ENCODE measurements at regions not wholly inside any gene's neighbourhood (a gene's known extent, or its start where the extent isn't known, plus 50 kb on each side); places are given as distances from the start of the nearest gene placed in this dataset.

DNA sequence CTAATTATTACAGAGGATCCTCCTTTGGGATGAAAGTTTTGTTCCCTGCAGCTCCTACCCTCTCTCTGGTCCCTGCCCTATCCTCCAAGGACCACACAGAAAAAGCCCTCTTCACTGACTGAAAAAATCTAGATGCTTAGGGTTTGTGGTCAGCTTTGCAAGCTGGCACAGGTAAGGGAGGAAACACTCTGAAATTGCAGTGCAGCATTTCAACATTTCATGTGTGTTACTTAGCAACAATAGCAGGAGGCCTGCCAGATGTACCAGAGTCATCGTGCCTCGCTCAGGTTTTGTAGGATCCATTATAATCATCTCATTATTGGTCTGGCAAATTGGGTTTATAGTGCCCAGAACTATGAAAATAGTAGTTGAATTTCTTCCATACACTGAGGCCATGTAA, 109.5 kb downstream of the PALM2AKAP2 start (continued):
- TF ChIP-seq GRHL2 (CRISPR knock-in tag; IDR thresholded peaks at IDR 0.05; ENCODE audit: insufficient replicate concordance, severe bottlenecking) = no peak
- TF ChIP-seq, protein P1, sequence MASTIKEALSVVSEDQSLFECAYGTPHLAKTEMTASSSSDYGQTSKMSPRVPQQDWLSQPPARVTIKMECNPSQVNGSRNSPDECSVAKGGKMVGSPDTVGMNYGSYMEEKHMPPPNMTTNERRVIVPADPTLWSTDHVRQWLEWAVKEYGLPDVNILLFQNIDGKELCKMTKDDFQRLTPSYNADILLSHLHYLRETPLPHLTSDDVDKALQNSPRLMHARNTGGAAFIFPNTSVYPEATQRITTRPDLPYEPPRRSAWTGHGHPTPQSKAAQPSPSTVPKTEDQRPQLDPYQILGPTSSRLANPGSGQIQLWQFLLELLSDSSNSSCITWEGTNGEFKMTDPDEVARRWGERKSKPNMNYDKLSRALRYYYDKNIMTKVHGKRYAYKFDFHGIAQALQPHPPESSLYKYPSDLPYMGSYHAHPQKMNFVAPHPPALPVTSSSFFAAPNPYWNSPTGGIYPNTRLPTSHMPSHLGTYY (CRISPR knock-in tag; IDR thresholded peaks at IDR 0.05) = no peak
- TF ChIP-seq, protein P2, sequence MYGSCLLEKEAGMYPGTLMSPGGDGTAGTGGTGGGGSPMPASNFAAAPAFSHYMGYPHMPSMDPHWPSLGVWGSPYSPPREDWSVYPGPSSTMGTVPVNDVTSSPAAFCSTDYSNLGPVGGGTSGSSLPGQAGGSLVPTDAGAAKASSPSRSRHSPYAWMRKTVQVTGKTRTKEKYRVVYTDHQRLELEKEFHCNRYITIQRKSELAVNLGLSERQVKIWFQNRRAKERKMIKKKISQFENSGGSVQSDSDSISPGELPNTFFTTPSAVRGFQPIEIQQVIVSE (CRISPR knock-in tag; IDR thresholded peaks at IDR 0.05; ENCODE audit: borderline replicate concordance) = no peak
- no peak for TF ChIP-seq NFE2L1 (CRISPR knock-in tag; IDR thresholded peaks at IDR 0.05)
- TF ChIP-seq, protein P3, sequence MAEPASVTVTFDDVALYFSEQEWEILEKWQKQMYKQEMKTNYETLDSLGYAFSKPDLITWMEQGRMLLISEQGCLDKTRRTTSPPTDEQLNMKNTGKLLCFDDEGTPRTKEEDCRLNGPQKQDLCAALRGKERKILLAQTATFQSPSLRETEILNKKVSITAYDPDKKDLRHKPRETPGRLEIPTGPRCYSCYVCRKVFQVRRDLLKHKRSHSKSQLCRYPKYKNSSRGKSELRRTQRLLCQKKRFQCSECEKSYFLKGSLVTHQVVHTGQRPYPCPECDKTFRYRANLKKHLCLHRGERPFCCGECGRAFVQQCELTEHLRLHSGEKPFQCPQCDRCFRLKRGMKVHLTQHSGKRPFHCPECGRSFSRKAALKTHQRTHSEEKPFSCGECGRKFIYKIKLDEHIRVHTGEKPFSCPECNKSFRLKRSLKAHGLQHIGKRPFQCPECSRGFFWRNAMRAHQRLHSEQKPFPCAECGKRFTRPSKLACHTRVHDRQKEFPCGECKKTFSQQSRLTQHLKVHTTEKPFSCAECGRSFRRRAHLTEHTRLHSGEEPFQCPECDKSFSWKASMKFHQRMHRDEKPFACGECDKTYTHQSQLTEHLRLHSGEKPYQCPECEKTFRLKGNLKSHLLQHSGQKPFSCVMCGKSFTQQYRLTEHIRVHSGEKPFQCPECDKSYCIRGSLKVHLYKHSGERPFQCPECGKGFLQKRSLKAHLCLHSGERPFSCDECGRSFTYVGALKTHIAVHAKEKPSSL (CRISPR knock-in tag; conservative IDR thresholded peaks at IDR 0.05) = no peak

DNA sequence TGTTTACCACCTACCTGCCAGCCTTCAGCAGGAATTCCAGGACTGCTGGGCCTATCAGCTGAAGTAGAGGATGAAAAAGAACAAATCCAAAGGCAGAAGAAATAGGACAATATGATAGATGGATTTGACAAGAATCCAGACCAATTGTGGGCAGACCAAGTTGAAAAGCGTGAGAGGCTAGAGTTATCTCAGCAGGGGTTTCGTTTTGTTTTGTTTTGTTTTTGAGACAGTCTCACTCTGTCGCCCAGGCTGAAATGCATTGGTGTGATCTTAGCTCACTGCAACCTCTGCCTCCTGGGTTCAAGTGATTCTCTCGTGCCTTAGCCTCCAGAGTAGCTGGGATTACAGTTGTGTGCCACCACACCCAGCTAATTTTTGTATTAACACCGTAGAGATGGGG, 113.2 kb downstream of the PALM2AKAP2 start:
- no peak for DNase-seq (ENCODE audit: low spot score)
- Mint-ChIP-seq H3K9me3 (no peaks in the 10 kb centered on the region), H3K27ac (no peak overlapping the region; the same call in 1 of the 2 replicates)

More for the DNA sequence above, 113.2 kb downstream of the PALM2AKAP2 start:
- ATAC-seq = no peak
- Mint-ChIP-seq H3K36me3 (no peaks in the 10 kb centered on the region), H3K27me3 (ENCODE audit: low read depth) (no peaks in the 10 kb centered on the region), H3K4me1 (peaks cover 2% of the 10 kb centered on the region; the same call in 1 of the 2 replicates), H3K4me3 (no peak overlapping the region)
- CTCF ChIA-PET = interaction anchor here (1.3 to 1.7 kb wide), 2 partner anchors 10 to 249 kb away, joined by 3 to 9 read pairs; no protein-coding TSS in a partner anchor
- POLR2A ChIA-PET = interaction anchor here (0.7 kb wide), 1 partner anchor 23 kb away, joined by 5 read pairs; no protein-coding TSS in a partner anchor
- TF ChIP-seq, protein P2 (CRISPR knock-in tag; IDR thresholded peaks at IDR 0.05; ENCODE audit: borderline replicate concordance) = no peak
- no peak for TF ChIP-seq FOXP1 (CRISPR knock-in tag; IDR thresholded peaks at IDR 0.05; ENCODE audit: borderline replicate concordance)
- TF ChIP-seq, protein P4, sequence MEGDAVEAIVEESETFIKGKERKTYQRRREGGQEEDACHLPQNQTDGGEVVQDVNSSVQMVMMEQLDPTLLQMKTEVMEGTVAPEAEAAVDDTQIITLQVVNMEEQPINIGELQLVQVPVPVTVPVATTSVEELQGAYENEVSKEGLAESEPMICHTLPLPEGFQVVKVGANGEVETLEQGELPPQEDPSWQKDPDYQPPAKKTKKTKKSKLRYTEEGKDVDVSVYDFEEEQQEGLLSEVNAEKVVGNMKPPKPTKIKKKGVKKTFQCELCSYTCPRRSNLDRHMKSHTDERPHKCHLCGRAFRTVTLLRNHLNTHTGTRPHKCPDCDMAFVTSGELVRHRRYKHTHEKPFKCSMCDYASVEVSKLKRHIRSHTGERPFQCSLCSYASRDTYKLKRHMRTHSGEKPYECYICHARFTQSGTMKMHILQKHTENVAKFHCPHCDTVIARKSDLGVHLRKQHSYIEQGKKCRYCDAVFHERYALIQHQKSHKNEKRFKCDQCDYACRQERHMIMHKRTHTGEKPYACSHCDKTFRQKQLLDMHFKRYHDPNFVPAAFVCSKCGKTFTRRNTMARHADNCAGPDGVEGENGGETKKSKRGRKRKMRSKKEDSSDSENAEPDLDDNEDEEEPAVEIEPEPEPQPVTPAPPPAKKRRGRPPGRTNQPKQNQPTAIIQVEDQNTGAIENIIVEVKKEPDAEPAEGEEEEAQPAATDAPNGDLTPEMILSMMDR (IDR thresholded peaks at IDR 0.05) = no peak
- TF ChIP-seq ETV6 (CRISPR knock-in tag; IDR thresholded peaks at IDR 0.05) = no peak
- no peak for TF ChIP-seq ZNF396 (CRISPR knock-in tag; IDR thresholded peaks at IDR 0.05; ENCODE audit: borderline replicate concordance)
- TF ChIP-seq, protein P5, sequence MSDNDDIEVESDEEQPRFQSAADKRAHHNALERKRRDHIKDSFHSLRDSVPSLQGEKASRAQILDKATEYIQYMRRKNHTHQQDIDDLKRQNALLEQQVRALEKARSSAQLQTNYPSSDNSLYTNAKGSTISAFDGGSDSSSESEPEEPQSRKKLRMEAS (CRISPR knock-in tag; IDR thresholded peaks at IDR 0.05) = no peak
- TF ChIP-seq, protein P6, sequence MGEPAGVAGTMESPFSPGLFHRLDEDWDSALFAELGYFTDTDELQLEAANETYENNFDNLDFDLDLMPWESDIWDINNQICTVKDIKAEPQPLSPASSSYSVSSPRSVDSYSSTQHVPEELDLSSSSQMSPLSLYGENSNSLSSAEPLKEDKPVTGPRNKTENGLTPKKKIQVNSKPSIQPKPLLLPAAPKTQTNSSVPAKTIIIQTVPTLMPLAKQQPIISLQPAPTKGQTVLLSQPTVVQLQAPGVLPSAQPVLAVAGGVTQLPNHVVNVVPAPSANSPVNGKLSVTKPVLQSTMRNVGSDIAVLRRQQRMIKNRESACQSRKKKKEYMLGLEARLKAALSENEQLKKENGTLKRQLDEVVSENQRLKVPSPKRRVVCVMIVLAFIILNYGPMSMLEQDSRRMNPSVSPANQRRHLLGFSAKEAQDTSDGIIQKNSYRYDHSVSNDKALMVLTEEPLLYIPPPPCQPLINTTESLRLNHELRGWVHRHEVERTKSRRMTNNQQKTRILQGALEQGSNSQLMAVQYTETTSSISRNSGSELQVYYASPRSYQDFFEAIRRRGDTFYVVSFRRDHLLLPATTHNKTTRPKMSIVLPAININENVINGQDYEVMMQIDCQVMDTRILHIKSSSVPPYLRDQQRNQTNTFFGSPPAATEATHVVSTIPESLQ (CRISPR knock-in tag; IDR thresholded peaks at IDR 0.05) = no peak
- no peak for TF ChIP-seq OVOL2 (CRISPR knock-in tag; IDR thresholded peaks at IDR 0.05; ENCODE audit: borderline replicate concordance)
- TF ChIP-seq ZNF219 (CRISPR knock-in tag; IDR thresholded peaks at IDR 0.05; ENCODE audit: borderline replicate concordance) = no peak
- no peak for TF ChIP-seq IRF2 (CRISPR knock-in tag; IDR thresholded peaks at IDR 0.05; ENCODE audit: borderline replicate concordance, low read depth)
- no peak for TF ChIP-seq ZNF423 (CRISPR knock-in tag; IDR thresholded peaks at IDR 0.05)
- TF ChIP-seq, protein P7, sequence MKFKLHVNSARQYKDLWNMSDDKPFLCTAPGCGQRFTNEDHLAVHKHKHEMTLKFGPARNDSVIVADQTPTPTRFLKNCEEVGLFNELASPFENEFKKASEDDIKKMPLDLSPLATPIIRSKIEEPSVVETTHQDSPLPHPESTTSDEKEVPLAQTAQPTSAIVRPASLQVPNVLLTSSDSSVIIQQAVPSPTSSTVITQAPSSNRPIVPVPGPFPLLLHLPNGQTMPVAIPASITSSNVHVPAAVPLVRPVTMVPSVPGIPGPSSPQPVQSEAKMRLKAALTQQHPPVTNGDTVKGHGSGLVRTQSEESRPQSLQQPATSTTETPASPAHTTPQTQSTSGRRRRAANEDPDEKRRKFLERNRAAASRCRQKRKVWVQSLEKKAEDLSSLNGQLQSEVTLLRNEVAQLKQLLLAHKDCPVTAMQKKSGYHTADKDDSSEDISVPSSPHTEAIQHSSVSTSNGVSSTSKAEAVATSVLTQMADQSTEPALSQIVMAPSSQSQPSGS (CRISPR knock-in tag; IDR thresholded peaks at IDR 0.05; ENCODE audit: borderline replicate concordance, low read depth) = no peak
- TF ChIP-seq, protein P8, sequence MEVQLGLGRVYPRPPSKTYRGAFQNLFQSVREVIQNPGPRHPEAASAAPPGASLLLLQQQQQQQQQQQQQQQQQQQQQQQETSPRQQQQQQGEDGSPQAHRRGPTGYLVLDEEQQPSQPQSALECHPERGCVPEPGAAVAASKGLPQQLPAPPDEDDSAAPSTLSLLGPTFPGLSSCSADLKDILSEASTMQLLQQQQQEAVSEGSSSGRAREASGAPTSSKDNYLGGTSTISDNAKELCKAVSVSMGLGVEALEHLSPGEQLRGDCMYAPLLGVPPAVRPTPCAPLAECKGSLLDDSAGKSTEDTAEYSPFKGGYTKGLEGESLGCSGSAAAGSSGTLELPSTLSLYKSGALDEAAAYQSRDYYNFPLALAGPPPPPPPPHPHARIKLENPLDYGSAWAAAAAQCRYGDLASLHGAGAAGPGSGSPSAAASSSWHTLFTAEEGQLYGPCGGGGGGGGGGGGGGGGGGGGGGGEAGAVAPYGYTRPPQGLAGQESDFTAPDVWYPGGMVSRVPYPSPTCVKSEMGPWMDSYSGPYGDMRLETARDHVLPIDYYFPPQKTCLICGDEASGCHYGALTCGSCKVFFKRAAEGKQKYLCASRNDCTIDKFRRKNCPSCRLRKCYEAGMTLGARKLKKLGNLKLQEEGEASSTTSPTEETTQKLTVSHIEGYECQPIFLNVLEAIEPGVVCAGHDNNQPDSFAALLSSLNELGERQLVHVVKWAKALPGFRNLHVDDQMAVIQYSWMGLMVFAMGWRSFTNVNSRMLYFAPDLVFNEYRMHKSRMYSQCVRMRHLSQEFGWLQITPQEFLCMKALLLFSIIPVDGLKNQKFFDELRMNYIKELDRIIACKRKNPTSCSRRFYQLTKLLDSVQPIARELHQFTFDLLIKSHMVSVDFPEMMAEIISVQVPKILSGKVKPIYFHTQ (CRISPR knock-in tag; IDR thresholded peaks at IDR 0.05) = no peak

All from WTC11 (cell line).